ENCODE measurements at regions not wholly inside any gene's neighbourhood (a gene's known extent, or its start where the extent isn't known, plus 50 kb on each side); places are given as distances from the start of the nearest gene placed in this dataset.

DNA sequence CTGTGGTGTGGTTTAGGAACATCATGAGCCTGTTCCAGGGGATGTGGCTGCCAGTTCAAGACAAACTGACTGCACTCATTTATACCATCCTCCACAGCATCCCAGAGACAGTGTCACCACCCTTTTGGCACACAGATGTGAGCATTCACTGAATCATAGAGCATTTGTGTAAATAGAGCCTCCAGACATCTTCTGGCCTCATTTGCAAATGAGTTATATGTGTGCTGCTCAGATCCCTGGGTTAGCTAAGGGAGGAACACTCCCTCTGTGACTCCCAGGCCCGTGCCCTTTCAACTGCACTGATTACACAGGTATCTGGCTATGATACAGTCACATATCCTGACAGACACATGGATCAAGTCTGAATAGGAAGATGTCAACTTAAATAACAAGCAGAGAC, 351.5 kb upstream of the PLD5 start:
- TF ChIP-seq, protein P1, sequence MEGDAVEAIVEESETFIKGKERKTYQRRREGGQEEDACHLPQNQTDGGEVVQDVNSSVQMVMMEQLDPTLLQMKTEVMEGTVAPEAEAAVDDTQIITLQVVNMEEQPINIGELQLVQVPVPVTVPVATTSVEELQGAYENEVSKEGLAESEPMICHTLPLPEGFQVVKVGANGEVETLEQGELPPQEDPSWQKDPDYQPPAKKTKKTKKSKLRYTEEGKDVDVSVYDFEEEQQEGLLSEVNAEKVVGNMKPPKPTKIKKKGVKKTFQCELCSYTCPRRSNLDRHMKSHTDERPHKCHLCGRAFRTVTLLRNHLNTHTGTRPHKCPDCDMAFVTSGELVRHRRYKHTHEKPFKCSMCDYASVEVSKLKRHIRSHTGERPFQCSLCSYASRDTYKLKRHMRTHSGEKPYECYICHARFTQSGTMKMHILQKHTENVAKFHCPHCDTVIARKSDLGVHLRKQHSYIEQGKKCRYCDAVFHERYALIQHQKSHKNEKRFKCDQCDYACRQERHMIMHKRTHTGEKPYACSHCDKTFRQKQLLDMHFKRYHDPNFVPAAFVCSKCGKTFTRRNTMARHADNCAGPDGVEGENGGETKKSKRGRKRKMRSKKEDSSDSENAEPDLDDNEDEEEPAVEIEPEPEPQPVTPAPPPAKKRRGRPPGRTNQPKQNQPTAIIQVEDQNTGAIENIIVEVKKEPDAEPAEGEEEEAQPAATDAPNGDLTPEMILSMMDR (IDR thresholded peaks at IDR 0.05), result no peak
- TF ChIP-seq POLR2AphosphoS5 (IDR thresholded peaks at IDR 0.05; ENCODE audit: low read depth, low read length), result no peak
